CD4-positive, CD25-positive, alpha-beta regulatory T cell (primary cell): ENCODE measurements at regions not wholly inside any gene's neighbourhood (a gene's known extent, or its start where the extent isn't known, plus 50 kb on each side); places are given as distances from the start of the nearest gene placed in this dataset.
"Not testable (repeated sequence)": the region's sequence is repeated elsewhere in the genome, so short reads cannot be mapped to it uniquely, and the experiment has no call there.

Experiments
- ATAC-seq, 2 donors: fragments of 150-1000 bp; cut with Tn5 transposase; one replicate each; pipeline ENCODE4 v1.10.0; 2021; ENCODE audit warnings: low read depth in 2 of 2, moderate number of reproducible peaks in 2 of 2, moderate library complexity in 1 of 2
- DNase-seq, 3 donors: peaks; one replicate each; pipeline versions ENCODE4 v3.0.0 to v3.0.0-alpha.2; 2012 to 2022; ENCODE audit warnings: mixed read lengths in 1 of 3
- H3K27ac ChIP-seq: one replicate; pipeline ENCODE4 v1.7.0; 2013; ENCODE audit warnings: mild to moderate bottlenecking, low read length; ENCODE audit not compliant: insufficient read depth, poor library complexity, severe bottlenecking
- H3K27me3 ChIP-seq: one replicate; pipeline ENCODE4 v1.7.0; 2013; ENCODE audit warnings: low read length; ENCODE audit not compliant: control insufficient read depth, insufficient read depth
- H3K36me3 ChIP-seq: one replicate; pipeline ENCODE4 v1.7.0; 2013; ENCODE audit warnings: mild to moderate bottlenecking, low read length, moderate library complexity; ENCODE audit not compliant: control insufficient read depth, insufficient read depth
- H3K4me1 ChIP-seq: 2 replicates; pipeline ENCODE4 v1.7.0; 2013; ENCODE audit warnings: mild to moderate bottlenecking, low read length; ENCODE audit not compliant: insufficient read depth, control insufficient read depth, poor library complexity, severe bottlenecking
- H3K4me3 ChIP-seq: one replicate; pipeline ENCODE4 v1.7.0; 2013; ENCODE audit warnings: low read depth, mild to moderate bottlenecking, low read length, moderate library complexity
- H3K9me3 ChIP-seq, 2 experiments: 1 replicate in 1 of 2; 2 replicates in 1 of 2; pipeline ENCODE4 v1.7.0; 2013; ENCODE audit warnings: low read length in 2 of 2, mild to moderate bottlenecking in 1 of 2, moderate library complexity in 1 of 2; ENCODE audit not compliant: control insufficient read depth in 2 of 2
- H3K27ac Mint-ChIP-seq, 3 donors: one replicate each; pipeline ENCODE4 v1.8.0; 2020 to 2022; ENCODE audit warnings: mild to moderate bottlenecking in 3 of 3, mixed read lengths in 3 of 3, moderate library complexity in 2 of 3
- H3K27me3 Mint-ChIP-seq: one replicate; pipeline ENCODE4 v1.8.0; 2022; ENCODE audit warnings: mild to moderate bottlenecking, mixed read lengths
- H3K36me3 Mint-ChIP-seq: one replicate; pipeline ENCODE4 v1.8.0; 2020; ENCODE audit warnings: mixed read lengths
- H3K4me1 Mint-ChIP-seq, 4 donors: one replicate each; pipeline ENCODE4 v1.8.0; 2020 to 2022; ENCODE audit warnings: mixed read lengths in 4 of 4, mild to moderate bottlenecking in 1 of 4
- H3K4me3 Mint-ChIP-seq, 4 donors: one replicate each; pipeline ENCODE4 v1.8.0; 2020 to 2022; ENCODE audit warnings: mild to moderate bottlenecking in 4 of 4, mixed read lengths in 4 of 4, moderate library complexity in 3 of 4
- H3K9me3 Mint-ChIP-seq, 7 donors: one replicate each; pipeline ENCODE4 v1.8.0; 2020 to 2022; ENCODE audit warnings: mixed read lengths in 7 of 7, mild to moderate bottlenecking in 3 of 7, moderate library complexity in 2 of 7

DNA sequence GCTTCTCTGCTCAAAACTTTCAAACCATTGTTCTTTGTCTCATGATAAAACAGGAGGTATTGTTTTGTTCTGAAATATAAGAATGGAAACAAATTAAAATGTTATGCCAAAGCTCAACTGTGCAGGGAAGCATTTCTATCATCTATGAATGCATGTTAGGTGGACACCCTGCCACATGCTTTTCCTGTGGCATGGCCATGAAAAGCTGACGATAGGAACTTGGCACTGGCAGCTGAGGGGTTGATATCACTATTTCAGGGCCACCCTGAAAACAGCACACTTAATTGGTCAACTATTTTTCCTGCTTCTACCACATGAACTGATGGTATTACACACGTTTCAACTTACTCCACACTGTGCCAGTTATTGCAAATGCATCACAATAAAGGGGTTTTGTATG, 157.3 kb downstream of the MREG start:
- DNase-seq (no peak), ATAC-seq (no peak)
- Histone ChIP-seq H3K27me3 (no peaks in the 10 kb centered on the region), H3K9me3 (peaks cover 0 to 2% of the 10 kb centered on the region in 2 experiments), H3K4me3 (no peak overlapping the region), H3K27ac (no peak overlapping the region), H3K36me3 (no peaks in the 10 kb centered on the region), H3K4me1 (no peaks in the 10 kb centered on the region)
- peaks cover 0 to 7% (median 0%) of the 10 kb centered on the region in 7 donors for H3K9me3 Mint-ChIP-seq
- H3K4me3 Mint-ChIP-seq = no peak overlapping the region
- H3K27me3 Mint-ChIP-seq = peaks cover 4% of the 10 kb centered on the region
- no peak overlapping the region for H3K27ac Mint-ChIP-seq
- no peaks in the 10 kb centered on the region for H3K36me3 Mint-ChIP-seq
- no peaks in the 10 kb centered on the region for H3K4me1 Mint-ChIP-seq

- not testable (repeated sequence) for H3K4me1 Mint-ChIP-seq, H3K9me3 ChIP-seq
Observed at GRCh38 chr2:215855308-215855707, 158.0 kb downstream of the MREG start.

DNA sequence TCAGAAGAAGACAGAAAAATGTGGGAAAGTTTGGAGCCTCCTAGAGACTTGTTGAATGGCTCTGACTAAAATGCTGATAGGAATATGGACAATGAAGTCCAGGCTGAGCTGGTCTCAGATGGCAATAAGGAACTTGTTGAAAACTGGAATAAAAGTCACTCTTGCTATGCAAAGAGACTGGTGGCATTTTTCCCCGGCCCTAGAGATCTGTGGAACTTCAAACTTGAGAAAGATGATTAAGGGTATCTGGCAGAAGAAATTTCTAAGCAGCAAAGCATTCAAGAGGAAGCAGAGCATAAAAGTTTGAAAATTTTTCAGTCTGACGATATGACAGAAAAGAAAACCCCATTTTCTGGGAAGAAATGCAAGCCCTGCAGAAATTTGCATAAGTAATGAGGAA, 159.3 kb downstream of the MREG start:
- no peak overlapping the region for H3K4me3 Mint-ChIP-seq
- H3K36me3 Mint-ChIP-seq = no peaks in the 10 kb centered on the region
- H3K27ac Mint-ChIP-seq = no peak overlapping the region
- no peak for ATAC-seq
- peaks cover 0 to 7% (median 1%) of the 10 kb centered on the region in 7 donors for H3K9me3 Mint-ChIP-seq
- H3K27me3 Mint-ChIP-seq = peaks cover 4% of the 10 kb centered on the region
- H3K4me3 ChIP-seq = no peak overlapping the region
- no peak overlapping the region for H3K27ac ChIP-seq
- H3K27me3 ChIP-seq = no peaks in the 10 kb centered on the region
- no peak for DNase-seq
- H3K9me3 ChIP-seq = peaks cover 0 to 2% of the 10 kb centered on the region in 2 experiments
- no peaks in the 10 kb centered on the region for H3K36me3 ChIP-seq
- H3K4me1 ChIP-seq = no peaks in the 10 kb centered on the region
- no peaks in the 10 kb centered on the region for H3K4me1 Mint-ChIP-seq

More at GRCh38 chr2:215855308-215855707, 158.0 kb downstream of the MREG start:
- not testable (repeated sequence) for H3K9me3 Mint-ChIP-seq, H3K36me3 Mint-ChIP-seq, ATAC-seq, H3K4me3 ChIP-seq, H3K27ac Mint-ChIP-seq, H3K27me3 Mint-ChIP-seq, H3K27ac ChIP-seq, H3K4me3 Mint-ChIP-seq, H3K4me1 ChIP-seq, DNase-seq, H3K27me3 ChIP-seq, H3K36me3 ChIP-seq

DNA sequence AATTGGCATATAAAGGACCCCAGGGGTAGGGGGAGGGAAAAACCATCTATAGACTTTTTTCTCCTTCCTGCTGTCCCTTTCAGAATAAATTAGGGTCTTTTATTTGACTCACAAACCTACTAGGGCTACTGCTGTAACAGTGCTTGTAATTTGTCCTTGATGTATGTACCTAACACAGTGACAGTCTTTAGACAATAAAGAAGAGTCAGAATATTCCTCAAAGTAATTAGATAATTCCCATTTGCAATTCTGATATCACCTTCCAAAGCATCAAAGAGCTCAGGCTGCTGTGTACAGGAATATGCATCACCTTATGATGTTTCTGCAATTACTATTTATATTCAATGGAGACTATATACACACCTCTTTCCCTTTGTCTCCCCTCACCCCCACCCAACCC, 161.7 kb downstream of the MREG start:
- H3K9me3 Mint-ChIP-seq = peaks cover 0 to 7% (median 1%) of the 10 kb centered on the region in 7 donors
- Histone ChIP-seq H3K4me1 (no peaks in the 10 kb centered on the region), H3K36me3 (no peaks in the 10 kb centered on the region), H3K9me3 (peaks cover 0 to 2% of the 10 kb centered on the region in 2 experiments), H3K27ac (no peak overlapping the region), H3K27me3 (no peaks in the 10 kb centered on the region), H3K4me3 (no peak overlapping the region)
- H3K36me3 Mint-ChIP-seq = no peaks in the 10 kb centered on the region
- H3K4me1 Mint-ChIP-seq = no peaks in the 10 kb centered on the region
- H3K4me3 Mint-ChIP-seq = no peak overlapping the region
- DNase-seq (no peak), ATAC-seq (no peak)
- no peak overlapping the region for H3K27ac Mint-ChIP-seq
- peaks cover 4% of the 10 kb centered on the region for H3K27me3 Mint-ChIP-seq

GRCh38 chr2:215851082-215851481, 162.3 kb downstream of the MREG start:
- H3K4me1 ChIP-seq = no peaks in the 10 kb centered on the region
- H3K4me1 Mint-ChIP-seq = no peaks in the 10 kb centered on the region
- peaks cover 0 to 2% of the 10 kb centered on the region in 2 experiments for H3K9me3 ChIP-seq
- H3K36me3 Mint-ChIP-seq = no peaks in the 10 kb centered on the region
- peaks cover 4% of the 10 kb centered on the region for H3K27me3 Mint-ChIP-seq
- H3K27ac Mint-ChIP-seq = no peak overlapping the region
- H3K9me3 Mint-ChIP-seq = peaks cover 0 to 7% (median 1%) of the 10 kb centered on the region in 7 donors
- no peak overlapping the region for H3K4me3 Mint-ChIP-seq
- no peak for DNase-seq
- no peaks in the 10 kb centered on the region for H3K27me3 ChIP-seq
- no peaks in the 10 kb centered on the region for H3K36me3 ChIP-seq
- no peak overlapping the region for H3K4me3 ChIP-seq
- no peak for ATAC-seq
- no peak overlapping the region for H3K27ac ChIP-seq

- ATAC-seq (no peak), DNase-seq (no peak)
- no peaks in the 10 kb centered on the region for H3K36me3 Mint-ChIP-seq
- Histone ChIP-seq H3K4me3 (no peak overlapping the region), H3K9me3 (peaks cover 0 to 2% of the 10 kb centered on the region in 2 experiments), H3K27me3 (no peaks in the 10 kb centered on the region), H3K4me1 (no peaks in the 10 kb centered on the region), H3K27ac (no peak overlapping the region), H3K36me3 (no peaks in the 10 kb centered on the region)
- no peaks in the 10 kb centered on the region for H3K4me1 Mint-ChIP-seq
- no peak overlapping the region for H3K4me3 Mint-ChIP-seq
- H3K27ac Mint-ChIP-seq = no peak overlapping the region
- peaks cover 0 to 7% (median 1%) of the 10 kb centered on the region in 7 donors for H3K9me3 Mint-ChIP-seq
- peaks cover 4% of the 10 kb centered on the region for H3K27me3 Mint-ChIP-seq
Observed at GRCh38 chr2:215850380-215850779, 163.0 kb downstream of the MREG start.

GRCh38 chr2:215849771-215850170, 163.6 kb downstream of the MREG start:
- peaks cover 4% of the 10 kb centered on the region for H3K27me3 Mint-ChIP-seq
- H3K36me3 ChIP-seq = no peaks in the 10 kb centered on the region
- no peaks in the 10 kb centered on the region for H3K36me3 Mint-ChIP-seq
- H3K4me1 ChIP-seq = no peaks in the 10 kb centered on the region
- no peak overlapping the region for H3K27ac Mint-ChIP-seq
- DNase-seq = no peak
- no peaks in the 10 kb centered on the region for H3K4me1 Mint-ChIP-seq
- no peak overlapping the region for H3K4me3 Mint-ChIP-seq
- H3K9me3 Mint-ChIP-seq = peaks cover 0 to 7% (median 1%) of the 10 kb centered on the region in 7 donors
- ATAC-seq = no peak
- no peak overlapping the region for H3K27ac ChIP-seq
- H3K27me3 ChIP-seq = no peaks in the 10 kb centered on the region
- no peak overlapping the region for H3K4me3 ChIP-seq
- peaks cover 0 to 2% of the 10 kb centered on the region in 2 experiments for H3K9me3 ChIP-seq

- H3K4me3 ChIP-seq = no peak overlapping the region
- no peaks in the 10 kb centered on the region for H3K27me3 ChIP-seq
- no peaks in the 10 kb centered on the region for H3K4me1 ChIP-seq
- Mint-ChIP-seq H3K4me1 (no peaks in the 10 kb centered on the region), H3K27me3 (no peaks in the 10 kb centered on the region), H3K36me3 (no peaks in the 10 kb centered on the region), H3K27ac (no peak overlapping the region), H3K9me3 (peaks cover 0 to 2% (median 1%) of the 10 kb centered on the region in 7 donors), H3K4me3 (no peak overlapping the region)
- H3K27ac ChIP-seq = no peak overlapping the region
- DNase-seq (no peak), ATAC-seq (no peak)
- no peaks in the 10 kb centered on the region for H3K36me3 ChIP-seq
- H3K9me3 ChIP-seq = no peaks in the 10 kb centered on the region
Observed at GRCh38 chr2:215848698-215849097, 164.7 kb downstream of the MREG start.
